Stimulated activated naive CD8-positive, alpha-beta T cell treated with anti-CD3 and anti-CD28 coated beads, Interleukin-15, Interleukin-2, amounts not matched to agents 100 U/mL and 50 U/mL, for 24 hours (primary cell): ENCODE measurements at regions not wholly inside any gene's neighbourhood (a gene's known extent, or its start where the extent isn't known, plus 50 kb on each side); places are given as distances from the start of the nearest gene placed in this dataset.
A peak's percentile ranks its signal among the peaks of the same experiment; 100 is the strongest.

ENCODE experiments used
- ATAC-seq: fragments of 150-1000 bp; cut with Tn5 transposase; one replicate; pipeline ENCODE4 v1.10.0; 2021
- DNase-seq: peaks from one replicate; pipeline ENCODE4 v3.0.0; 2021

- DNase-seq (no peak), ATAC-seq (peak; percentile 36)
Observed at GRCh38 chr4:128601991-128602695, 207.4 kb upstream of the JADE1 start.

- no peak for DNase-seq
- ATAC-seq: no peak
Observed at GRCh38 chr4:128600996-128601871, 208.3 kb upstream of the JADE1 start.

- no peak for DNase-seq
- no peak for ATAC-seq
Observed at GRCh38 chr4:128600410-128600809, 209.1 kb upstream of the JADE1 start.

DNA sequence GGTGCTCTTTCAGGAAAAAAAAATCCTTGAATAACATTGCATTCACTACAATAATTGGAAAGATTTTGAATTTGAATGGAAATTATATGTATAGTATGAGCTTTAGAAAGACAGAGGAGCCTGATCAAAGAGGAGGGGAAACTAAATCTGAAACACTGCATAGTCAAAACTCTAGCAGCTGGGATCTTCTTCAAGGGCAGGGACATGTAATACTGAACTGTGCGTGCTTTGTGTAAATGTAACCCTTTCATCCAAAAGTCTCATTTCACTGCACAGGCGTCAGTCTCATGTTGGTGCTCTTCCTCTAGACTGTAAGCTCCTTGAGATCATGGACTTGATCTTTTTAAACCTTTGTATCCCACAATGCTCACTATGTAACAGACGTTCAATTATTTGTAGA, 212.0 kb upstream of the JADE1 start:
- ATAC-seq (no peak), DNase-seq (no peak)

DNA sequence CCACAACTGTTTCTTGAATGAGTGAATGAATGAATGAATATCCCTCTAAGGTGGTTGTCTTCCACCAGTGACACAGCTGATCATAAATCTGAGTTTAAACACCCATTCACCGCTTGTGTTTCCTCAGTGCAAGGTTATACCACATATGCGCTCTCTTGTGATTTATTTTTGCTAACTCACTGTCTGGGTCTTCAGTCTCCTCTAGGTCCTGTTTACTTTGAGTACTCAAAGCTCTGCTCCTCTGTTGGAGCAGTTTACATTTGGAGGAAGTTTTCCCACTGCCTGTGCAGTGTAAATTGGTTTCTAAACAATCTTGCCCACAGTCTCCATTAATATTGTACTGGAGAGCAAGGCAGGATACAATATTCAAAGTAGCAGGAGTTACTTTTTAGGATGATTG, 212.6 kb upstream of the JADE1 start:
- no peak for ATAC-seq
- no peak for DNase-seq

GRCh38 chr4:128596115-128596514, 213.4 kb upstream of the JADE1 start:
- DNase-seq: no peak
- no peak for ATAC-seq

GRCh38 chr4:128591482-128591881, 218.0 kb upstream of the JADE1 start:
- no peak for ATAC-seq
- no peak for DNase-seq

- ATAC-seq (no peak), DNase-seq (no peak)
Observed at GRCh38 chr4:128590773-128591172, 218.7 kb upstream of the JADE1 start.

DNA sequence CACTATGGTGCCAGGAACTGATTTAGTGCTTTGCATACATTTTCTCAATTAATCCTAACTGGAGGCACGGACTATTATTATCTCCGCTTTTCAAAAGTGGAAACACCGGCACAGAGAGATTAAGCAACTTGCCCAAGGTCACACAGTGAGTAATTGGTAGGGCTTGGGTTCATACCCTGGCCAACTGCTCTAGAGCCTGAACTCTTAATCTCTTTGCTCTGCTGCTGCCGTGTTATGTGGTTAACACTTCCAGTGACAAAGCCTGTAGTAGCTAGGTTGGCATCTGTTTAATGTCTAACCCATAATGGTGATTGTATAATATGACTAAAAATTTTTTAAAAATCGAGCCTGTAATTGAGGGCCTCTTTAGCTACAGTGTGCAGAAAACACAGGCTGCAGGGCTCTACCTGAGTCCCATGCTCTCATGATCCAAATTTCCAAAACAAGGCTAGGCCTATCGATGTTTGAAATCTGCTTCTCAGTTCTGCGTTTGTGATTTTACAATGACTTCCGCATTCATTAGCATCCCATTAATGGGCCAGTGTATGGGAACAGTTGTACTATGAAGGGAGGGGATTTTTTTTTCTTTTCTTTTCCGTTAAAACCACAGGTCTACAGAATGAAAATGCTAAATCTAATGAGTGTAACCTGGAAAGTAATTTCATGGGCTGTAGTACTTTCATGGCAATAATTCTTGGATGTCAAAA, 219.3 kb upstream of the JADE1 start:
- no peak for DNase-seq
- no peak for ATAC-seq

DNA sequence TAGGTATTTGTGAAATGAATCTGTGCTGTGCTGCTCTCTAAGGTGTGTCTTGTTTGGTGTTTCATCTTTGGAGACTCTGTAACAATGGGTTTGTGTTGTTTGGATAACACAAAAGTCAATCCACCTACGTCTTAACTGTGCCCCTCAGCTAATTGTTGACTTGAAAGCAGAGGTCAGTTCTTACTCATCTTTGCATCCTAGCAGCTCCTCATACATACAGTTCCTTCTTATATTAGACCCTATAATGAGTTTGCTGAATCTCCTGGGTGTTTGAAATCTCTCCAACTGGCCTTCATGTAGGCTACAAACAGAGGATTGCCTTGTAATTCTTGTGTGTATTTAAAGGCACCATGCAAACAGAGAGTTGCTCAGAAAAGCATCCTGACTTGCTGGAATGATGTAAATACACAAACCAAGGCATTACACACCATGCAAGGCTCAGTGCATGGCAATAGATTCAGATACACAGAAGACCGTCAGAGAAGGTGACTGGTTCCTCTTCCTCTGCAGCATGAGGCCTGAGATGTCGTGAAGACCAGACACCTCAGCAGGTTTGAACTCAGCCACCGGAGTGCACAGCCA, 220.0 kb upstream of the JADE1 start:
- ATAC-seq: no peak
- no peak for DNase-seq

- no peak for ATAC-seq
- DNase-seq: no peak
Observed at GRCh38 chr4:128587382-128587781, 222.1 kb upstream of the JADE1 start.

GRCh38 chr4:128583753-128584712, 225.5 kb upstream of the JADE1 start:
- ATAC-seq: no peak
- no peak for DNase-seq

- DNase-seq (no peak), ATAC-seq (no peak)
Observed at GRCh38 chr4:128582427-128582870, 227.1 kb upstream of the JADE1 start.

- ATAC-seq: no peak
- DNase-seq: no peak
Observed at GRCh38 chr4:128579154-128579853, 230.2 kb upstream of the JADE1 start.

- DNase-seq: peak; percentile 76
- peak; percentile 69 for ATAC-seq
Observed at GRCh38 chr4:128574706-128575105, 234.8 kb upstream of the JADE1 start.

DNA sequence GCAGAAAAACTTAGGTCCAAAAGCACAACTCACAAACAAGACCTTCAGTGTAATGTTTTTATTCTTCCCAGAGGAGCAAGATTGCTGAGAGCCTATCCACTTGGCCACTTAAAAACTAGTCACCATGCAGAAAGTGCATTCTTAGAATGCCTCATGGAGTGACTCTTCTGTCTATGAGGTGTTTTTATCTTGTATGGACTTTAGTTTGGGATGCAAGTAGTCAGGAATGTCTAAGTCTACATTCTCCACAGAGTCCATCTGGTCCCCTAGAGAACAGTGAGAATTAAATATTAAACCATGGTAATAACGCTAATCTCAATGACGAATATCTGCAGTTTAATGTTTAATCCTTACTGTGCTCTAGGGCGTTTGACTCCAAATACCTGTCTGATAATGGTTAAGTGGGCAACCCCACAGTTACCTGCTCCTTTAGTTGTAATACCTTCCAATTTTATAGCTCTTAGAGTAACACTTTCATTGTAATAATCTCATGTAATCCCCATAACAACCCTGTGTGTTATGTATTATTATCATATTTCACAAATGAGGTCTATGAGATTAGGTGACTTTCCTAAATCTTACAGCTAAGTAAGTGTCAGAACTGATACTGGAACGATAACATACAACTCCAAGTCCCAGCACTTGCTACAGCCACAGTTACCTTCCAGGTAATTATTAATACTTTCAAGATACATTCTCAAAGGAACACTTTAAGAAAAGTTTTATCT, 235.6 kb upstream of the JADE1 start:
- DNase-seq: no peak
- ATAC-seq: no peak

- ATAC-seq: no peak
- no peak for DNase-seq
Observed at GRCh38 chr4:128572778-128573241, 236.7 kb upstream of the JADE1 start.

- ATAC-seq: no peak
- no peak for DNase-seq
Observed at GRCh38 chr4:128571747-128572146, 237.8 kb upstream of the JADE1 start.

- ATAC-seq (no peak), DNase-seq (no peak)
Observed at GRCh38 chr4:128570387-128570975, 239.0 kb upstream of the JADE1 start.
